GM12873 (cell line): ENCODE measurements at regions not wholly inside any gene's neighbourhood (a gene's known extent, or its start where the extent isn't known, plus 50 kb on each side); places are given as distances from the start of the nearest gene placed in this dataset.
A peak's percentile ranks its signal among the peaks of the same experiment; 100 is the strongest.

ENCODE experiments used
- CTCF ChIP-seq: IDR thresholded peaks from 2 replicates; pipeline ENCODE4 v1.5.1; 2012; ENCODE audit warnings: low read depth, mild to moderate bottlenecking, moderate library complexity, low read length, control low read depth; ENCODE audit not compliant: insufficient read depth; ENCODE audit errors: missing control alignments

GRCh38 chr2:176851200-176851888 lies 361.2 kb upstream of the HNRNPA3 start:
- TF ChIP-seq CTCF, result no peak

GRCh38 chr2:176851889-176852483 lies 360.6 kb upstream of the HNRNPA3 start:
- TF ChIP-seq CTCF, result no peak

GRCh38 chr2:176852667-176853066 lies 359.9 kb upstream of the HNRNPA3 start:
- peak; percentile 15 for TF ChIP-seq CTCF

- no peak for TF ChIP-seq CTCF
Observed at GRCh38 chr2:176854062-176854461, 358.5 kb upstream of the HNRNPA3 start.

GRCh38 chr2:176854878-176855277 lies 357.7 kb upstream of the HNRNPA3 start:
- no peak for TF ChIP-seq CTCF

- no peak for TF ChIP-seq CTCF
Observed at GRCh38 chr2:176856683-176857082, 355.9 kb upstream of the HNRNPA3 start.

GRCh38 chr2:176865336-176865735 lies 347.3 kb upstream of the HNRNPA3 start:
- TF ChIP-seq CTCF, result no peak
